Gastrocnemius medialis (tissue), 4 donors: ENCODE measurements at regions not wholly inside any gene's neighbourhood (a gene's known extent, or its start where the extent isn't known, plus 50 kb on each side); places are given as distances from the start of the nearest gene placed in this dataset.

Experiments used
- POLR2A ChIP-seq, 2 donors: fragments of 450-650 bp; IDR thresholded peaks; one replicate each; pipeline ENCODE4 v1.6.1; 2017; ENCODE audit warnings: antibody characterized with exemption in 2 of 2, mild to moderate bottlenecking in 2 of 2, moderate library complexity in 2 of 2
- TF ChIP-seq, protein P1 (sequence below), 5 experiments: fragments of 450-650 bp in 3 of 5; fragments of 200-600 bp in 2 of 5; sonication (generic) in 2 of 5; IDR thresholded peaks in 4 of 5; conservative IDR thresholded peaks in 1 of 5; 1 replicate in 4 of 5; 2 replicates in 1 of 5; pipeline ENCODE4 v1.5.1; 2016 to 2019; ENCODE audit warnings: antibody characterized with exemption in 5 of 5, mild to moderate bottlenecking in 3 of 5, moderate library complexity in 3 of 5

DNA sequence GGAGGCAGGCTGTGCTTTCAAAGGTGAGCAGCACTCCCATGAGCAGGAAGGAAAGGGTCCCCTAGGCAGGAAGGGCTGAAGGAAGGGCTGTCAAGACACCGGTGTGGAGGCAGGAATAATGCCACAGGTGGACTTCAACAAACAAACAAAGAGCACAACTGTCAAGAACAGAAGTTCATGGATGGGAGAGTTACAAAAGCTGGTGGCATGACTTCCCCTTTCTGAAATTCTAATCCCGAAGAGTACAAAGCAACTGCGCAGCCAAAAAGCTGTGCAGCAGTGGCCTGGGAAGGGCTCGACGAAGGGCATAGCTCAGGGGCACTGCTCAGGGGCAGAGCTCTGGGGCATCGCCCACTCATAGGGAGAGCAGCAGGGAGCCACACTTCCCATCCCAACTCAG, 582.3 kb upstream of the DIPK2B start:
- no peak for TF ChIP-seq POLR2A (IDR thresholded peaks at IDR 0.05)
- TF ChIP-seq, protein P1, sequence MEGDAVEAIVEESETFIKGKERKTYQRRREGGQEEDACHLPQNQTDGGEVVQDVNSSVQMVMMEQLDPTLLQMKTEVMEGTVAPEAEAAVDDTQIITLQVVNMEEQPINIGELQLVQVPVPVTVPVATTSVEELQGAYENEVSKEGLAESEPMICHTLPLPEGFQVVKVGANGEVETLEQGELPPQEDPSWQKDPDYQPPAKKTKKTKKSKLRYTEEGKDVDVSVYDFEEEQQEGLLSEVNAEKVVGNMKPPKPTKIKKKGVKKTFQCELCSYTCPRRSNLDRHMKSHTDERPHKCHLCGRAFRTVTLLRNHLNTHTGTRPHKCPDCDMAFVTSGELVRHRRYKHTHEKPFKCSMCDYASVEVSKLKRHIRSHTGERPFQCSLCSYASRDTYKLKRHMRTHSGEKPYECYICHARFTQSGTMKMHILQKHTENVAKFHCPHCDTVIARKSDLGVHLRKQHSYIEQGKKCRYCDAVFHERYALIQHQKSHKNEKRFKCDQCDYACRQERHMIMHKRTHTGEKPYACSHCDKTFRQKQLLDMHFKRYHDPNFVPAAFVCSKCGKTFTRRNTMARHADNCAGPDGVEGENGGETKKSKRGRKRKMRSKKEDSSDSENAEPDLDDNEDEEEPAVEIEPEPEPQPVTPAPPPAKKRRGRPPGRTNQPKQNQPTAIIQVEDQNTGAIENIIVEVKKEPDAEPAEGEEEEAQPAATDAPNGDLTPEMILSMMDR (IDR thresholded peaks at IDR 0.05 in 4 of 5, conservative IDR thresholded peaks at IDR 0.05 in 1 of 5) = no peak
